Endothelial cell of umbilical vein (primary cell): ENCODE measurements at regions not wholly inside any gene's neighbourhood (a gene's known extent, or its start where the extent isn't known, plus 50 kb on each side); places are given as distances from the start of the nearest gene placed in this dataset.

Source experiments
- BruUV-seq: library from RNA; stranded (reverse); fragments of 400-500 nt; replicated peaks from 2 replicates; lab custom pipeline; 2021; lab: Mats Ljungman, UMichigan
- CTCF ChIA-PET: fragments of 300-600, 350-600 bp; sonication (Branson Sonifier 250); formaldehyde crosslinking; loops from one replicate; lab custom pipeline; 2021; ENCODE audit warnings: antibody characterized with exemption, inconsistent platforms; lab: Charles Lee
- POLR2A ChIA-PET: fragments of 300-600, 350-600 bp; sonication (Branson Sonifier 250); formaldehyde crosslinking; loops from one replicate; lab custom pipeline; 2021; ENCODE audit warnings: antibody characterized with exemption, inconsistent platforms; lab: Charles Lee
- DNase-seq: peaks from one replicate; pipeline ENCODE4 v3.0.0-alpha.2; 2011; ENCODE audit warnings: low read depth, low spot score
- FAIRE-seq: peaks from 2 replicates; lab custom pipeline; 2011; peaks lifted over from hg19 to GRCh38; lab: Jason Lieb, UNC
- H2AFZ ChIP-seq: 2 replicates; pipeline ENCODE4 v1.6.0; 2012; ENCODE audit warnings: low read depth, low read length, control low read depth, inconsistent platforms
- H3K27ac ChIP-seq: 2 replicates; pipeline ENCODE4 v1.5.1; 2011; ENCODE audit warnings: low read depth, mild to moderate bottlenecking, control low read depth, low read length, moderate library complexity; ENCODE audit not compliant: insufficient read depth
- H3K27me3 ChIP-seq, 2 experiments: 2 replicates each; pipeline versions ENCODE4 v1.6.0 to v1.6.1; 2011; ENCODE audit warnings: low read length in 2 of 2, mixed read lengths in 1 of 2; ENCODE audit not compliant: control insufficient read depth in 2 of 2, insufficient read depth in 2 of 2
- H3K36me3 ChIP-seq, 2 experiments: 2 replicates in 1 of 2; 3 replicates in 1 of 2; pipeline ENCODE4 v1.5.1; 2011; ENCODE audit warnings: low read length in 2 of 2, mild to moderate bottlenecking in 1 of 2, moderate library complexity in 1 of 2; ENCODE audit not compliant: control insufficient read depth in 2 of 2, insufficient read depth in 2 of 2; ENCODE audit errors: extremely low read depth in 1 of 2
- H3K4me1 ChIP-seq: 3 replicates; pipeline ENCODE4 v1.5.1; 2011; ENCODE audit warnings: mild to moderate bottlenecking, low read length; ENCODE audit not compliant: control insufficient read depth, insufficient read depth; ENCODE audit errors: extremely low read depth
- H3K4me2 ChIP-seq: 2 replicates; pipeline ENCODE4 v1.6.1; 2011; ENCODE audit warnings: low read length, control low read depth, mixed read lengths; ENCODE audit not compliant: insufficient read depth
- H3K4me3 ChIP-seq, 3 experiments: fragments of 200-600 bp in 1 of 3; sonication (generic), shearing (Covaris generic) in 1 of 3; replicated peaks in 1 of 3; 2 replicates each; pipeline ENCODE4 v1.5.1; 2011 to 2016; ENCODE audit warnings: control low read depth in 3 of 3, low read length in 3 of 3, mild to moderate bottlenecking in 2 of 3, inconsistent platforms in 1 of 3, low read depth in 1 of 3, moderate library complexity in 1 of 3; ENCODE audit not compliant: insufficient read depth in 1 of 3
- H3K79me2 ChIP-seq: 2 replicates; pipeline ENCODE4 v1.6.0; 2012; ENCODE audit warnings: low read length, inconsistent platforms; ENCODE audit not compliant: control insufficient read depth, insufficient read depth
- H3K9ac ChIP-seq: replicated peaks from 2 replicates; pipeline ENCODE3; 2011; ENCODE audit warnings: low read length, control low read depth; ENCODE audit not compliant: insufficient read depth; ENCODE audit errors: extremely low read depth
- H3K9me1 ChIP-seq: replicated peaks from 3 replicates; pipeline ENCODE4 v1.6.0; 2011; ENCODE audit warnings: mild to moderate bottlenecking, low read length; ENCODE audit not compliant: control insufficient read depth, insufficient read depth; ENCODE audit errors: extremely low read depth
- H3K9me3 ChIP-seq: replicated peaks from 2 replicates; pipeline ENCODE4 v1.5.1; 2012; ENCODE audit warnings: low read length, inconsistent platforms; ENCODE audit not compliant: control insufficient read depth, insufficient read depth
- H4K20me1 ChIP-seq: replicated peaks from 2 replicates; pipeline ENCODE3; 2011; ENCODE audit warnings: mild to moderate bottlenecking, low read length; ENCODE audit not compliant: control insufficient read depth, insufficient read depth; ENCODE audit errors: extremely low read depth
- CTCF ChIP-seq, 2 donors: IDR thresholded peaks; 1 replicate in 1 of 2; 2 replicates in 1 of 2; pipeline ENCODE4 v1.5.1; 2011; ENCODE audit warnings: low read length in 2 of 2, mild to moderate bottlenecking in 2 of 2, moderate library complexity in 2 of 2, control low read depth in 1 of 2, inconsistent platforms in 1 of 2, low read depth in 1 of 2; ENCODE audit not compliant: insufficient read depth in 1 of 2; ENCODE audit errors: extremely low read depth in 1 of 2
- EZH2 ChIP-seq: IDR thresholded peaks from 2 replicates; pipeline ENCODE4 v1.6.1; 2012; ENCODE audit warnings: borderline replicate concordance, low read depth, mild to moderate bottlenecking, moderate library complexity, low read length, inconsistent platforms; ENCODE audit not compliant: severe bottlenecking
- FOS ChIP-seq: IDR thresholded peaks from 2 replicates; pipeline ENCODE4 v1.6.1; 2011; ENCODE audit warnings: mild to moderate bottlenecking, low read length, moderate library complexity, borderline replicate concordance; ENCODE audit not compliant: insufficient read depth
- GATA2 ChIP-seq: IDR thresholded peaks from 2 replicates; pipeline ENCODE4 v1.7.0; 2011; ENCODE audit warnings: low read depth, mild to moderate bottlenecking, moderate library complexity, mixed read lengths, low read length; ENCODE audit not compliant: insufficient read length, insufficient read depth
- JUN ChIP-seq: IDR thresholded peaks from 2 replicates; pipeline ENCODE4 v1.6.1; 2011; ENCODE audit warnings: borderline replicate concordance, low read depth; ENCODE audit not compliant: insufficient read length, insufficient read depth
- MAX ChIP-seq: IDR thresholded peaks from 2 replicates; pipeline ENCODE4 v1.6.1; 2011; ENCODE audit not compliant: insufficient read depth, insufficient read length
- MYC ChIP-seq: IDR thresholded peaks from one replicate; pipeline ENCODE4 v1.6.1; 2011; ENCODE audit warnings: mild to moderate bottlenecking, low read depth, low read length
- POLR2A ChIP-seq: IDR thresholded peaks from 2 replicates; pipeline ENCODE4 v1.6.1; 2012; ENCODE audit warnings: low read depth, mild to moderate bottlenecking, control low read depth, low read length
- POLR2AphosphoS5 ChIP-seq: IDR thresholded peaks from 2 replicates; pipeline ENCODE4 v1.6.1; 2012; ENCODE audit warnings: low read depth, mild to moderate bottlenecking, control low read depth, low read length, moderate library complexity; ENCODE audit not compliant: insufficient read depth
- dilution Hi-C: fragments of 300-500 bp; cut with MboI; formaldehyde crosslinking; loops from one replicate; pipeline ENCODE4 v1.15.0; 2019; ENCODE audit warnings: low sequenced_read_pairs; ENCODE audit not compliant: extremely low pct_ligation_motif_present
- intact Hi-C: fragments of 100-400 bp; cut with micrococcal nuclease; formaldehyde crosslinking; loops from one replicate; pipeline ENCODE4 v1.10.0; 2022

GRCh38 chr11:25247336-25247735, 750.5 kb downstream of the LUZP2 start:
- intact Hi-C loops: no loop called here
- FAIRE-seq (no peak), DNase-seq (no peak)
- Histone ChIP-seq H3K27me3 (no peaks in the 10 kb centered on the region), H3K9ac (no peak overlapping the region), H2AFZ (no peak overlapping the region), H3K4me3 (no peak overlapping the region), H3K4me2 (no peak overlapping the region), H3K9me1 (no peaks in the 10 kb centered on the region), H4K20me1 (no peaks in the 10 kb centered on the region), H3K9me3 (no peaks in the 10 kb centered on the region), H3K27ac (no peak overlapping the region), H3K4me1 (no peaks in the 10 kb centered on the region), H3K79me2 (no peaks in the 10 kb centered on the region), H3K36me3 (no peaks in the 10 kb centered on the region)
- ChIA-PET POLR2A (no interaction called here), CTCF (no interaction called here)
- no peak for TF ChIP-seq FOS
- TF ChIP-seq MYC: no peak
- TF ChIP-seq CTCF (IDR thresholded peaks at IDR 0.05; ENCODE audit: extremely low read depth in 1 of 2, insufficient read depth in 1 of 2, low read depth in 1 of 2, low read length in 2 of 2): no peak
- TF ChIP-seq POLR2AphosphoS5: no peak
- TF ChIP-seq EZH2: no peak
- TF ChIP-seq GATA2: no peak
- no peak for TF ChIP-seq POLR2A
- TF ChIP-seq JUN: no peak
- TF ChIP-seq MAX: no peak
- dilution Hi-C loops: no loop called here
- BruUV-seq: no TSS peak
